ENCODE measurements at regions not wholly inside any gene's neighbourhood (a gene's known extent, or its start where the extent isn't known, plus 50 kb on each side); places are given as distances from the start of the nearest gene placed in this dataset.
"Not testable (repeated sequence)": the region's sequence is repeated elsewhere in the genome, so short reads cannot be mapped to it uniquely, and the experiment has no call there.

- H3K27me3 Mint-ChIP-seq, H3K9me3 Mint-ChIP-seq, H3K4me1 Mint-ChIP-seq, H3K27ac Mint-ChIP-seq, H3K36me3 Mint-ChIP-seq, H3K4me3 Mint-ChIP-seq: not testable (repeated sequence)
Measured at GRCh38 chr15:20007338-20007737, 534.3 kb downstream of the GOLGA6L6 start.

GRCh38 chr15:20003471-20003870 lies 538.1 kb downstream of the GOLGA6L6 start:
- H3K27ac Mint-ChIP-seq, H3K9me3 Mint-ChIP-seq, H3K4me3 Mint-ChIP-seq: not testable (repeated sequence)

GRCh38 chr15:20002560-20002959 lies 539.0 kb downstream of the GOLGA6L6 start:
- not testable (repeated sequence) for H3K4me3 Mint-ChIP-seq, H3K27me3 Mint-ChIP-seq, H3K4me1 Mint-ChIP-seq, H3K9me3 Mint-ChIP-seq, H3K27ac Mint-ChIP-seq, H3K36me3 Mint-ChIP-seq

More at GRCh38 chr15:20003471-20003870, 538.1 kb downstream of the GOLGA6L6 start:
- not testable (repeated sequence) for H3K27me3 Mint-ChIP-seq, H3K36me3 Mint-ChIP-seq, H3K4me1 Mint-ChIP-seq

GRCh38 chr15:19996574-19997194 lies 544.9 kb downstream of the GOLGA6L6 start:
- H3K27me3 Mint-ChIP-seq, H3K4me1 Mint-ChIP-seq, H3K36me3 Mint-ChIP-seq, H3K27ac Mint-ChIP-seq, H3K4me3 Mint-ChIP-seq, H3K9me3 Mint-ChIP-seq: not testable (repeated sequence)

- H3K36me3 Mint-ChIP-seq, H3K4me3 Mint-ChIP-seq, H3K9me3 Mint-ChIP-seq, H3K27me3 Mint-ChIP-seq, H3K27ac Mint-ChIP-seq, H3K4me1 Mint-ChIP-seq: not testable (repeated sequence)
Measured at GRCh38 chr15:19995296-19995695, 546.3 kb downstream of the GOLGA6L6 start.

- H3K4me1 Mint-ChIP-seq: peaks cover 0 to 2% (median 0%) of the 10 kb centered on the region in 3 donors
- no peaks in the 10 kb centered on the region for H3K27me3 Mint-ChIP-seq
- no peak overlapping the region for H3K27ac Mint-ChIP-seq
- H3K9me3 Mint-ChIP-seq: peaks cover 0 to 20% (median 12%) of the 10 kb centered on the region in 3 donors
- no peak overlapping the region for H3K4me3 Mint-ChIP-seq
- H3K36me3 Mint-ChIP-seq: peaks cover 1% of the 10 kb centered on the region
Measured at GRCh38 chr15:19992428-19992827, 549.2 kb downstream of the GOLGA6L6 start.

- H3K27ac Mint-ChIP-seq: no peak overlapping the region
- peak overlapping the region in 1 of 4 donors; percentile 47 for H3K4me3 Mint-ChIP-seq
Measured at GRCh38 chr15:19988094-19988660, 553.4 kb downstream of the GOLGA6L6 start.

GRCh38 chr15:19987389-19988048 lies 554.1 kb downstream of the GOLGA6L6 start:
- Mint-ChIP-seq H3K27ac (no peak overlapping the region), H3K36me3 (peaks cover 1% of the 10 kb centered on the region), H3K27me3 (no peaks in the 10 kb centered on the region), H3K9me3 (peaks cover 2 to 20% (median 14%) of the 10 kb centered on the region in 3 donors), H3K4me3 (peak overlapping the region in 1 of 4 donors; percentile 47), H3K4me1 (peaks cover 0 to 2% (median 0%) of the 10 kb centered on the region in 3 donors)

More at GRCh38 chr15:19988094-19988660, 553.4 kb downstream of the GOLGA6L6 start:
- Mint-ChIP-seq H3K4me1 (peaks cover 0 to 2% (median 0%) of the 10 kb centered on the region in 3 donors), H3K36me3 (peaks cover 1% of the 10 kb centered on the region), H3K9me3 (peaks cover 2 to 21% (median 14%) of the 10 kb centered on the region in 3 donors), H3K27me3 (no peaks in the 10 kb centered on the region)

- H3K4me1 Mint-ChIP-seq: no peaks in the 10 kb centered on the region
- no peak overlapping the region for H3K27ac Mint-ChIP-seq
- H3K27me3 Mint-ChIP-seq: no peaks in the 10 kb centered on the region
- H3K9me3 Mint-ChIP-seq: peaks cover 2 to 10% (median 9%) of the 10 kb centered on the region in 3 donors
- no peak overlapping the region for H3K4me3 Mint-ChIP-seq
- H3K36me3 Mint-ChIP-seq: peaks cover under 1% of the 10 kb centered on the region
Measured at GRCh38 chr15:19984101-19984500, 557.5 kb downstream of the GOLGA6L6 start.

GRCh38 chr15:19974998-19975397 lies 566.6 kb downstream of the GOLGA6L6 start:
- H3K36me3 Mint-ChIP-seq: no peaks in the 10 kb centered on the region
- no peak overlapping the region for H3K4me3 Mint-ChIP-seq
- H3K9me3 Mint-ChIP-seq: peaks cover 0 to 4% (median 3%) of the 10 kb centered on the region in 3 donors
- no peak overlapping the region for H3K27ac Mint-ChIP-seq
- no peaks in the 10 kb centered on the region for H3K27me3 Mint-ChIP-seq
- no peaks in the 10 kb centered on the region for H3K4me1 Mint-ChIP-seq

GRCh38 chr15:19973718-19974117 lies 567.9 kb downstream of the GOLGA6L6 start:
- no peak overlapping the region for H3K4me3 Mint-ChIP-seq
- no peaks in the 10 kb centered on the region for H3K36me3 Mint-ChIP-seq
- H3K9me3 Mint-ChIP-seq: peaks cover 0 to 4% (median under 1%) of the 10 kb centered on the region in 3 donors
- no peaks in the 10 kb centered on the region for H3K4me1 Mint-ChIP-seq
- H3K27ac Mint-ChIP-seq: no peak overlapping the region
- no peaks in the 10 kb centered on the region for H3K27me3 Mint-ChIP-seq

GRCh38 chr15:19972582-19972981 lies 569.0 kb downstream of the GOLGA6L6 start:
- not testable (repeated sequence) for H3K9me3 Mint-ChIP-seq, H3K4me1 Mint-ChIP-seq, H3K4me3 Mint-ChIP-seq, H3K27me3 Mint-ChIP-seq, H3K27ac Mint-ChIP-seq, H3K36me3 Mint-ChIP-seq

GRCh38 chr15:19965574-19965973 lies 576.0 kb downstream of the GOLGA6L6 start:
- not testable (repeated sequence) for H3K36me3 Mint-ChIP-seq, H3K27ac Mint-ChIP-seq

GRCh38 chr15:19964480-19964879 lies 577.1 kb downstream of the GOLGA6L6 start:
- H3K4me1 Mint-ChIP-seq, H3K27ac Mint-ChIP-seq, H3K27me3 Mint-ChIP-seq, H3K36me3 Mint-ChIP-seq, H3K4me3 Mint-ChIP-seq: not testable (repeated sequence)
- peaks cover 2 to 12% (median 9%) of the 10 kb centered on the region in 3 donors for H3K9me3 Mint-ChIP-seq

More at GRCh38 chr15:19965574-19965973, 576.0 kb downstream of the GOLGA6L6 start:
- H3K4me1 Mint-ChIP-seq, H3K4me3 Mint-ChIP-seq, H3K9me3 Mint-ChIP-seq, H3K27me3 Mint-ChIP-seq: not testable (repeated sequence)

- Mint-ChIP-seq H3K9me3 (peaks cover 4 to 16% (median 9%) of the 10 kb centered on the region in 3 donors), H3K27ac (no peak overlapping the region), H3K36me3 (no peaks in the 10 kb centered on the region), H3K4me3 (no peak overlapping the region), H3K4me1 (no peaks in the 10 kb centered on the region), H3K27me3 (no peaks in the 10 kb centered on the region)
Measured at GRCh38 chr15:19956124-19956796, 585.3 kb downstream of the GOLGA6L6 start.
